Fibroblast of lung (primary cell): ENCODE measurements at regions not wholly inside any gene's neighbourhood (a gene's known extent, or its start where the extent isn't known, plus 50 kb on each side); places are given as distances from the start of the nearest gene placed in this dataset.

Experiments used
- DNase-seq, 2 donors: peaks; one replicate each; pipeline versions ENCODE4 v3.0.0 to v3.0.0-alpha.2; 2010; ENCODE audit warnings: low read depth in 2 of 2
- H2AFZ ChIP-seq: 2 replicates; pipeline ENCODE4 v1.5.1; 2012; ENCODE audit warnings: low read length, control low read depth, inconsistent platforms
- H3K27ac ChIP-seq: 2 replicates; pipeline ENCODE4 v1.5.1; 2011; ENCODE audit warnings: low read length, control low read depth; ENCODE audit not compliant: insufficient read depth
- H3K27me3 ChIP-seq: 2 replicates; pipeline ENCODE4 v1.5.1; 2011; ENCODE audit warnings: mild to moderate bottlenecking, low read length; ENCODE audit not compliant: control insufficient read depth, insufficient read depth
- H3K36me3 ChIP-seq: 2 replicates; pipeline ENCODE4 v1.5.1; 2011; ENCODE audit warnings: low read length; ENCODE audit not compliant: control insufficient read depth, insufficient read depth
- H3K4me1 ChIP-seq: 2 replicates; pipeline ENCODE4 v1.5.1; 2011; ENCODE audit warnings: low read length; ENCODE audit not compliant: control insufficient read depth, insufficient read depth; ENCODE audit errors: extremely low read depth
- H3K4me2 ChIP-seq: 2 replicates; pipeline ENCODE4 v1.5.1; 2011; ENCODE audit warnings: low read length, control low read depth; ENCODE audit not compliant: insufficient read depth; ENCODE audit errors: extremely low read depth
- H3K4me3 ChIP-seq, 4 experiments: fragments of 200-600 bp in 1 of 4; sonication (generic) in 1 of 4; replicated peaks in 1 of 4; 2 replicates each; pipeline ENCODE4 v1.5.1; 2011 to 2016; ENCODE audit warnings: low read length in 4 of 4, low read depth in 3 of 4, mild to moderate bottlenecking in 3 of 4, control low read depth in 2 of 4, inconsistent platforms in 1 of 4, mixed read lengths in 1 of 4; ENCODE audit not compliant: insufficient read depth in 1 of 4; ENCODE audit errors: control extremely low read depth in 1 of 4
- H3K79me2 ChIP-seq: 2 replicates; pipeline ENCODE4 v1.5.1; 2012; ENCODE audit warnings: mild to moderate bottlenecking, low read length, inconsistent platforms; ENCODE audit not compliant: control insufficient read depth, insufficient read depth
- H3K9ac ChIP-seq: 2 replicates; pipeline ENCODE4 v1.5.1; 2011; ENCODE audit warnings: mild to moderate bottlenecking, low read length, control low read depth; ENCODE audit not compliant: insufficient read depth
- H3K9me3 ChIP-seq: 2 replicates; pipeline ENCODE4 v1.5.1; 2012; ENCODE audit warnings: low read depth, low read length; ENCODE audit not compliant: control insufficient read depth, insufficient read depth
- H4K20me1 ChIP-seq: 2 replicates; pipeline ENCODE4 v1.5.1; 2011; ENCODE audit warnings: low read length; ENCODE audit not compliant: control insufficient read depth, insufficient read depth; ENCODE audit errors: extremely low read depth
- EZH2 ChIP-seq: IDR thresholded peaks from 2 replicates; pipeline ENCODE4 v1.5.1; 2012; ENCODE audit warnings: low read length, control low read depth, mild to moderate bottlenecking; ENCODE audit errors: missing control alignments
- TF ChIP-seq, protein P1 (sequence below), 2 donors: IDR thresholded peaks in 1 of 2; conservative IDR thresholded peaks in 1 of 2; 1 replicate in 1 of 2; 2 replicates in 1 of 2; pipeline ENCODE4 v1.5.1; 2011 to 2012; ENCODE audit warnings: low read length in 2 of 2, control low read depth in 1 of 2, inconsistent platforms in 1 of 2, low read depth in 1 of 2, mild to moderate bottlenecking in 1 of 2

DNA sequence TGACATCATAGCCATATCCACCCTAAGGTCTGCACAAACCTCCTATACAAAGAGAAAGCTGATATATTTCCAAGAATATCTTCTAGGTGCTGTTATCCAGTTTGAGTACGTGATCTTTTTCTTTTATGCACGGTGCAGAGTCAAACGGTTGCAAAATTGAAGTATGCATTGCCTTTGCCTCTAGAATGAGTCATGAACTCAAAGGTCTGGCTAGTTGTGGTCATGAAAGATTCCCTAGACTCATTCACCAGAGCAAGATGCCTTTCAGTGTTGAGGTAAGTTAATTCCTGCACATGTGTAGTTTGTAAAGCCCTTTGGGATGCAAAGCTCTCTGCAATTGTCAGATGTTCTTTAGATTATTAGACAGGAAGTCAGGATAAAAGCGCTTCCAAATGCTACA, 704.4 kb downstream of the PCDH19 start:
- H3K4me3 ChIP-seq = no peak overlapping the region
- DNase-seq = no peak

DNA sequence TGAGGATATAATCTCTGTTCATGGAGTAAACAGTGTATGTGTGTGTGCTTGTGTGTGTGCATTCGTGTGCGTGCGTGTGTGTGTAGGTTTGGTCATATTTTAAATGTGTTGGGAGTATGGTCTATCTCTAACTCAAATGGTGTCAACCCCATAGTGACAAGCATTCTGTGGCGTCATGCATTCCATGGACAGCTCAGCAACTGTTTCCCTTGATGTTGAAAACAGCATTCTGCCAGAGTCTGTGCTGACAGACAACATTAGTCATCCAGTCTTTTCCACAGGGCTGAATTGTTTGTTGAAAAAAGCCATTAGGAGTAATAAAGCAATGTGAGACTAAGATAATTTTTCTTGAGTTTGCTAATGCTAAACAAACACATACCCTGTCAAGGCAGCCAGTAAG, 706.6 kb downstream of the PCDH19 start:
- H3K27ac ChIP-seq = no peak overlapping the region
- TF ChIP-seq, protein P1, sequence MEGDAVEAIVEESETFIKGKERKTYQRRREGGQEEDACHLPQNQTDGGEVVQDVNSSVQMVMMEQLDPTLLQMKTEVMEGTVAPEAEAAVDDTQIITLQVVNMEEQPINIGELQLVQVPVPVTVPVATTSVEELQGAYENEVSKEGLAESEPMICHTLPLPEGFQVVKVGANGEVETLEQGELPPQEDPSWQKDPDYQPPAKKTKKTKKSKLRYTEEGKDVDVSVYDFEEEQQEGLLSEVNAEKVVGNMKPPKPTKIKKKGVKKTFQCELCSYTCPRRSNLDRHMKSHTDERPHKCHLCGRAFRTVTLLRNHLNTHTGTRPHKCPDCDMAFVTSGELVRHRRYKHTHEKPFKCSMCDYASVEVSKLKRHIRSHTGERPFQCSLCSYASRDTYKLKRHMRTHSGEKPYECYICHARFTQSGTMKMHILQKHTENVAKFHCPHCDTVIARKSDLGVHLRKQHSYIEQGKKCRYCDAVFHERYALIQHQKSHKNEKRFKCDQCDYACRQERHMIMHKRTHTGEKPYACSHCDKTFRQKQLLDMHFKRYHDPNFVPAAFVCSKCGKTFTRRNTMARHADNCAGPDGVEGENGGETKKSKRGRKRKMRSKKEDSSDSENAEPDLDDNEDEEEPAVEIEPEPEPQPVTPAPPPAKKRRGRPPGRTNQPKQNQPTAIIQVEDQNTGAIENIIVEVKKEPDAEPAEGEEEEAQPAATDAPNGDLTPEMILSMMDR (conservative IDR thresholded peaks at IDR 0.05 in 1 of 2, IDR thresholded peaks at IDR 0.05 in 1 of 2; ENCODE audit: low read depth in 1 of 2, low read length in 2 of 2) = no peak
- TF ChIP-seq EZH2 = no peak
- H3K9ac ChIP-seq = no peak overlapping the region
- no peaks in the 10 kb centered on the region for H4K20me1 ChIP-seq
- H3K36me3 ChIP-seq = no peaks in the 10 kb centered on the region
- no peaks in the 10 kb centered on the region for H3K79me2 ChIP-seq
- H3K27me3 ChIP-seq = no peaks in the 10 kb centered on the region
- no peaks in the 10 kb centered on the region for H3K4me1 ChIP-seq
- no peaks in the 10 kb centered on the region for H3K9me3 ChIP-seq
- H3K4me2 ChIP-seq = no peak overlapping the region
- no peak overlapping the region for H2AFZ ChIP-seq
- no peak for DNase-seq
- no peak overlapping the region for H3K4me3 ChIP-seq

More for the DNA sequence above, 704.4 kb downstream of the PCDH19 start:
- Histone ChIP-seq H3K4me1 (no peaks in the 10 kb centered on the region), H3K79me2 (no peaks in the 10 kb centered on the region), H4K20me1 (peaks cover 2% of the 10 kb centered on the region), H3K9me3 (no peaks in the 10 kb centered on the region), H3K27ac (no peak overlapping the region), H3K36me3 (no peaks in the 10 kb centered on the region), H3K27me3 (no peaks in the 10 kb centered on the region), H3K4me2 (no peak overlapping the region), H3K9ac (no peak overlapping the region), H2AFZ (no peak overlapping the region)
- no peak for TF ChIP-seq EZH2
- TF ChIP-seq, protein P1 (conservative IDR thresholded peaks at IDR 0.05 in 1 of 2, IDR thresholded peaks at IDR 0.05 in 1 of 2; ENCODE audit: low read depth in 1 of 2, low read length in 2 of 2) = no peak

DNA sequence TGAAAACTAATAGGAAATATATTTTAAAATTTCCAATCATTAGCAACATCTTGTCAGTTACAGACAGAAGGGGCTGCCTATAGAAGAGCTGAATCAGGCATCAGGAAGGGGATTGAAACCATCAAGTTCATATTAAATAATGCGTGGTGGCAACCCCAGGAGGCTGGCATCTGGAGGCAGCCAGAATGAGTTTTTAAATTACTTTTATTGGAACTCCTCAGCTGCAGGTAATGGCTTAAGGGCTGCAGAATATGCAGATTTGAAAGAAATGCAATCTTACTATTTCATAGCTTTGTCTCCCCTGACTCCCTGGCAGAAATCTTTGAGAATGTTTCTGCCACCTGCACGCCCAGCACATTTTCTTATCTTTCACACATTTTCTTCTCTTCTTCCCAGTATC, 711.6 kb downstream of the PCDH19 start:
- H3K27ac ChIP-seq = no peak overlapping the region
- no peak overlapping the region for H2AFZ ChIP-seq
- no peak for DNase-seq
- no peaks in the 10 kb centered on the region for H3K27me3 ChIP-seq
- no peaks in the 10 kb centered on the region for H3K79me2 ChIP-seq
- no peaks in the 10 kb centered on the region for H3K36me3 ChIP-seq
- no peaks in the 10 kb centered on the region for H4K20me1 ChIP-seq
- TF ChIP-seq, protein P1 (conservative IDR thresholded peaks at IDR 0.05 in 1 of 2, IDR thresholded peaks at IDR 0.05 in 1 of 2; ENCODE audit: low read depth in 1 of 2, low read length in 2 of 2) = no peak
- no peak for TF ChIP-seq EZH2
- H3K9me3 ChIP-seq = no peaks in the 10 kb centered on the region
- no peak overlapping the region for H3K4me3 ChIP-seq
- H3K4me2 ChIP-seq = no peak overlapping the region
- no peak overlapping the region for H3K9ac ChIP-seq
- no peaks in the 10 kb centered on the region for H3K4me1 ChIP-seq
